Stomach (tissue), 4 donors: ENCODE measurements at regions not wholly inside any gene's neighbourhood (a gene's known extent, or its start where the extent isn't known, plus 50 kb on each side); places are given as distances from the start of the nearest gene placed in this dataset.

Experiments used
- POLR2A ChIP-seq, 4 donors: fragments of 450-650 bp; IDR thresholded peaks; one replicate each; pipeline ENCODE4 v1.6.1; 2016; ENCODE audit warnings: antibody characterized with exemption in 4 of 4, control low read depth in 2 of 4, mild to moderate bottlenecking in 1 of 4, moderate library complexity in 1 of 4
- POLR2AphosphoS5 ChIP-seq, 3 donors: sonication (generic); formaldehyde crosslinking; IDR thresholded peaks; one replicate each; pipeline ENCODE4 v1.6.1; 2016; ENCODE audit warnings: antibody characterized with exemption in 3 of 3
- TF ChIP-seq, protein P1 (sequence below), 7 experiments: fragments of 450-650 bp in 4 of 7; fragments of 200-600 bp in 3 of 7; sonication (generic) in 3 of 7; IDR thresholded peaks; one replicate each; pipeline ENCODE4 v1.5.1; 2016 to 2019; ENCODE audit warnings: antibody characterized with exemption in 7 of 7, control low read depth in 2 of 7, mild to moderate bottlenecking in 1 of 7

DNA sequence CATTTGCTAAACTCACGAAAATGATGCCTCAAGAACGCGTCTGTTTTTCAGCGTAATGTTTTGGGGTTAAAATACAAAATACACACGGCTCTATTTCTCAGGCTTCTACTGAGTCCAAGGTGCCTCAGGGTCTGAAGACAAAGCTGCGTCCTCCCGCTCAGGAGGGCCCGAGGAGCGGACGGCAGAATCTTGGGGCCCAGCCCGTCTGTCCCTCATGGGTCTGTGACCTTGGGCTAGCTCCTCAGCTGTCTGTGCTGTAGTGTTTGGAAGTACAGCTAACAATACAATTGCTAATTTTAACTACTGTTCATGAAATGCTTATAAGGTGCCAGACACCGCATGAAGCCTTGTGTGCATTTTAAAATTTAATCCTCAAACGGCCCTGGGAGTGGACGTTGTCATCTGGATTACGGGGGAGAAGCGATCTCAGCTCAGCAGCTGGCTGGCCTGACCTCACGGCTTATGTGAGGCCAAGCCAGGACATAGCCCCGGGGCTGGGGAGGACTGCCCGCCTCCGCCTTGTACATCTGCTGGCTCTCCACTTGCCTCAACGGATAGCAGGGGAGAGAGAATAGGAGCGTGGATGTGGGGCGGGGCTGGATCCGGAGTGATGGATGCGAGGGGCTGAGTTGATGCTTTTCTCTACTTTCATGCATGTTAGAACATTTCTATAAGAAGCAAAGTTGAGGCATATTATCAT lies 357.4 kb downstream of the GLRX3 start:
- TF ChIP-seq, protein P1, sequence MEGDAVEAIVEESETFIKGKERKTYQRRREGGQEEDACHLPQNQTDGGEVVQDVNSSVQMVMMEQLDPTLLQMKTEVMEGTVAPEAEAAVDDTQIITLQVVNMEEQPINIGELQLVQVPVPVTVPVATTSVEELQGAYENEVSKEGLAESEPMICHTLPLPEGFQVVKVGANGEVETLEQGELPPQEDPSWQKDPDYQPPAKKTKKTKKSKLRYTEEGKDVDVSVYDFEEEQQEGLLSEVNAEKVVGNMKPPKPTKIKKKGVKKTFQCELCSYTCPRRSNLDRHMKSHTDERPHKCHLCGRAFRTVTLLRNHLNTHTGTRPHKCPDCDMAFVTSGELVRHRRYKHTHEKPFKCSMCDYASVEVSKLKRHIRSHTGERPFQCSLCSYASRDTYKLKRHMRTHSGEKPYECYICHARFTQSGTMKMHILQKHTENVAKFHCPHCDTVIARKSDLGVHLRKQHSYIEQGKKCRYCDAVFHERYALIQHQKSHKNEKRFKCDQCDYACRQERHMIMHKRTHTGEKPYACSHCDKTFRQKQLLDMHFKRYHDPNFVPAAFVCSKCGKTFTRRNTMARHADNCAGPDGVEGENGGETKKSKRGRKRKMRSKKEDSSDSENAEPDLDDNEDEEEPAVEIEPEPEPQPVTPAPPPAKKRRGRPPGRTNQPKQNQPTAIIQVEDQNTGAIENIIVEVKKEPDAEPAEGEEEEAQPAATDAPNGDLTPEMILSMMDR (IDR thresholded peaks at IDR 0.05): no peak
- no peak for TF ChIP-seq POLR2A (IDR thresholded peaks at IDR 0.05)
- TF ChIP-seq POLR2AphosphoS5 (IDR thresholded peaks at IDR 0.05): no peak
